ENCODE measurements at regions not wholly inside any gene's neighbourhood (a gene's known extent, or its start where the extent isn't known, plus 50 kb on each side); places are given as distances from the start of the nearest gene placed in this dataset.
"Not testable (repeated sequence)": the region's sequence is repeated elsewhere in the genome, so short reads cannot be mapped to it uniquely, and the experiment has no call there.

GRCh38 chr6:164072240-164072666, 657.7 kb downstream of the QKI start:
- no peak for DNase-seq (ENCODE audit: low spot score)

- no peak for DNase-seq (ENCODE audit: low spot score)
Measured at GRCh38 chr6:164069350-164069990, 655.0 kb downstream of the QKI start.

- no peak for DNase-seq (ENCODE audit: low spot score)
Measured at GRCh38 chr6:164068527-164068926, 654.0 kb downstream of the QKI start.

- DNase-seq (ENCODE audit: low spot score) = no peak
Measured at GRCh38 chr6:164066766-164067165, 652.2 kb downstream of the QKI start.

GRCh38 chr6:164066335-164066734, 651.8 kb downstream of the QKI start:
- no peak for DNase-seq (ENCODE audit: low spot score)

GRCh38 chr6:164063346-164063745, 648.8 kb downstream of the QKI start:
- DNase-seq (ENCODE audit: low spot score) = no peak

- DNase-seq (ENCODE audit: low spot score) = no peak
Measured at GRCh38 chr6:164062872-164063271, 648.4 kb downstream of the QKI start.

GRCh38 chr6:164057876-164058275, 643.4 kb downstream of the QKI start:
- no peak for DNase-seq (ENCODE audit: low spot score)

- no peak for DNase-seq (ENCODE audit: low spot score)
Measured at GRCh38 chr6:164051427-164051826, 636.9 kb downstream of the QKI start.

- no peak for DNase-seq (ENCODE audit: low spot score)
Measured at GRCh38 chr6:164049517-164049988, 635.0 kb downstream of the QKI start.

- no peak for DNase-seq (ENCODE audit: low spot score)
Measured at GRCh38 chr6:164048840-164049516, 634.5 kb downstream of the QKI start.

- DNase-seq (ENCODE audit: low spot score) = no peak
Measured at GRCh38 chr6:164045082-164045481, 630.6 kb downstream of the QKI start.

- not testable (repeated sequence) for DNase-seq (ENCODE audit: low spot score)
Measured at GRCh38 chr6:164043656-164044055, 629.1 kb downstream of the QKI start.

- no peak for DNase-seq (ENCODE audit: low spot score)
Measured at GRCh38 chr6:164042212-164042611, 627.7 kb downstream of the QKI start.

GRCh38 chr6:164040994-164041393, 626.5 kb downstream of the QKI start:
- no peak for DNase-seq (ENCODE audit: low spot score)

GRCh38 chr6:164039954-164040375, 625.4 kb downstream of the QKI start:
- peak; percentile 31 for DNase-seq (ENCODE audit: low spot score)

GRCh38 chr6:164037171-164037870, 622.8 kb downstream of the QKI start:
- no peak for DNase-seq (ENCODE audit: low spot score)

- DNase-seq (ENCODE audit: low spot score) = no peak
Measured at GRCh38 chr6:164035900-164036485, 621.5 kb downstream of the QKI start.

GRCh38 chr6:164034602-164035140, 620.2 kb downstream of the QKI start:
- no peak for DNase-seq (ENCODE audit: low spot score)

- no peak for DNase-seq (ENCODE audit: low spot score)
Measured at GRCh38 chr6:164025180-164025579, 610.7 kb downstream of the QKI start.

- DNase-seq (ENCODE audit: low spot score) = no peak
Measured at GRCh38 chr6:164023535-164023934, 609.0 kb downstream of the QKI start.

GRCh38 chr6:164022632-164023031, 608.1 kb downstream of the QKI start:
- DNase-seq (ENCODE audit: low spot score) = no peak

Data from CD4-positive, alpha-beta T cell treated with Interleukin-2 at 100 ng/mL for 4 hours (primary cell).